ENCODE measurements at regions not wholly inside any gene's neighbourhood (a gene's known extent, or its start where the extent isn't known, plus 50 kb on each side); places are given as distances from the start of the nearest gene placed in this dataset.

- H3K4me3 ChIP-seq (ENCODE audit: low read depth, low read length): no peak overlapping the region
- no peak for TF ChIP-seq ZNF391 (tag by site-specific recombination; IDR thresholded peaks at IDR 0.05; ENCODE audit: borderline replicate concordance, low read depth)
- TF ChIP-seq KLF7 (tag by site-specific recombination; IDR thresholded peaks at IDR 0.05; ENCODE audit: borderline replicate concordance): no peak
- no peak for TF ChIP-seq ZNF266 (tag by site-specific recombination; IDR thresholded peaks at IDR 0.05; ENCODE audit: low read depth)
- no peak for TF ChIP-seq ELK4 (IDR thresholded peaks at IDR 0.05; ENCODE audit: borderline replicate concordance, low read depth, low read length)
- TF ChIP-seq ZNF560 (tag by site-specific recombination; IDR thresholded peaks at IDR 0.05; ENCODE audit: borderline replicate concordance): no peak
- no peak for TF ChIP-seq ZNF394 (tag by site-specific recombination; IDR thresholded peaks at IDR 0.05; ENCODE audit: borderline replicate concordance)
- no peak for TF ChIP-seq ZNF155 (tag by site-specific recombination; IDR thresholded peaks at IDR 0.05)
- no peak for TF ChIP-seq ZNF23 (tag by site-specific recombination; IDR thresholded peaks at IDR 0.05; ENCODE audit: borderline replicate concordance)
- TF ChIP-seq ZNF148 (tag by site-specific recombination; IDR thresholded peaks at IDR 0.05; ENCODE audit: borderline replicate concordance): no peak
- TF ChIP-seq ZNF670 (tag by site-specific recombination; IDR thresholded peaks at IDR 0.05; ENCODE audit: low read depth): no peak
- no peak for TF ChIP-seq ZNF292 (tag by site-specific recombination; IDR thresholded peaks at IDR 0.05; ENCODE audit: borderline replicate concordance, low read depth)
- no peak for TF ChIP-seq ZNF280C (tag by site-specific recombination; IDR thresholded peaks at IDR 0.05)
- no peak for TF ChIP-seq ZNF112 (tag by site-specific recombination; IDR thresholded peaks at IDR 0.05)
- TF ChIP-seq ZEB2 (tag by site-specific recombination; IDR thresholded peaks at IDR 0.05): no peak
- TF ChIP-seq KLF1 (tag by site-specific recombination; IDR thresholded peaks at IDR 0.05): no peak
- H3K27ac ChIP-seq (ENCODE audit: extremely low read depth, low read depth, low read length): no peak overlapping the region
- H3K36me3 ChIP-seq (ENCODE audit: control insufficient read depth in 2 of 2, insufficient read depth in 1 of 2, low read length in 2 of 2): no peaks in the 10 kb centered on the region
- CTCF ChIA-PET: no interaction called here
- no peaks in the 10 kb centered on the region for H3K4me1 ChIP-seq (ENCODE audit: control insufficient read depth, insufficient read depth, low read length)
- no peaks in the 10 kb centered on the region for H3K9me3 ChIP-seq (ENCODE audit: control insufficient read depth, insufficient read depth, low read depth, low read length)
- POLR2A ChIA-PET: no interaction called here
These were observed 272.0 kb downstream of the FOXO1 start for GRCh38 chr13:40394304-40394985.

GRCh38 chr13:40398065-40398464, 268.4 kb downstream of the FOXO1 start:
- CTCF ChIA-PET: no interaction called here
- Histone ChIP-seq H3K36me3 (ENCODE audit: control insufficient read depth in 2 of 2, insufficient read depth in 1 of 2, low read length in 2 of 2) (no peaks in the 10 kb centered on the region), H3K9me3 (ENCODE audit: control insufficient read depth, insufficient read depth, low read depth, low read length) (no peaks in the 10 kb centered on the region), H3K4me1 (ENCODE audit: control insufficient read depth, insufficient read depth, low read length) (no peaks in the 10 kb centered on the region), H3K4me3 (ENCODE audit: low read depth, low read length) (no peak overlapping the region), H3K27ac (ENCODE audit: extremely low read depth, low read depth, low read length) (no peak overlapping the region)
- TF ChIP-seq ZNF48 (tag by site-specific recombination; IDR thresholded peaks at IDR 0.05): no peak
- POLR2A ChIA-PET: no interaction called here

GRCh38 chr13:40399756-40400155, 266.7 kb downstream of the FOXO1 start:
- Histone ChIP-seq H3K4me1 (ENCODE audit: control insufficient read depth, insufficient read depth, low read length) (no peaks in the 10 kb centered on the region), H3K4me3 (ENCODE audit: low read depth, low read length) (no peak overlapping the region), H3K27ac (ENCODE audit: extremely low read depth, low read depth, low read length) (no peak overlapping the region), H3K36me3 (ENCODE audit: control insufficient read depth in 2 of 2, insufficient read depth in 1 of 2, low read length in 2 of 2) (no peaks in the 10 kb centered on the region), H3K9me3 (ENCODE audit: control insufficient read depth, insufficient read depth, low read depth, low read length) (no peaks in the 10 kb centered on the region)
- POLR2A ChIA-PET: no interaction called here
- TF ChIP-seq ZNF324 (tag by site-specific recombination; IDR thresholded peaks at IDR 0.05): no peak
- TF ChIP-seq ZBTB20 (tag by site-specific recombination; IDR thresholded peaks at IDR 0.05): no peak
- TF ChIP-seq SETDB1 (IDR thresholded peaks at IDR 0.05; ENCODE audit: insufficient read length, low read length): no peak
- TF ChIP-seq GLI4 (tag by site-specific recombination; IDR thresholded peaks at IDR 0.05): no peak
- TF ChIP-seq ZNF48 (tag by site-specific recombination; IDR thresholded peaks at IDR 0.05): no peak
- CTCF ChIA-PET: no interaction called here
